C4-2B (cell line): ENCODE measurements at regions not wholly inside any gene's neighbourhood (a gene's known extent, or its start where the extent isn't known, plus 50 kb on each side); places are given as distances from the start of the nearest gene placed in this dataset.

Experiments used
- ZFX ChIP-seq: fragments of 450-650 bp; IDR thresholded peaks from 2 replicates; pipeline ENCODE4 v1.6.1; 2017
- TF ChIP-seq, protein P1 (sequence below): fragments of 450-650 bp; conservative IDR thresholded peaks from 2 replicates; pipeline ENCODE4 v1.5.1; 2017; ENCODE audit warnings: mild to moderate bottlenecking

DNA sequence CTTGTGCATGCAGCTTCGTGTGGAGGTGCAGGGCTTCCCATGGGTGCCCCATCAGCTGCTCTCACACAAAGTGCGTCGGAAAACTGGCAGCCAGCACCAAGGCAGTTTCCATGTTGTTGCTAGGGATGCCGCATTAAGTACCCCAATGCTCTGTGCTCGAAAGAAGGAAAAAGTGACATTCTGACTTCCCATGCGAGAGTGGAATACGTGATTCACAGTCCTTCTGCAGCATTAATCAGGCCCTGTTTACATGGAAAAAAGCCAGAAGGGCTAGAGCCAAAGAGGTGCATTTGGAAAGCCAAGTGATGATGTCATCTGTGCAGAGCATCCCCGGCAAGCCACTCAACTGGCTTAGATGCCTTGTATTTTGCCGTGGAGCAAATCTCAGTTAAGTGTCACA is 258.3 kb downstream of the GATA3 start:
- TF ChIP-seq, protein P1, sequence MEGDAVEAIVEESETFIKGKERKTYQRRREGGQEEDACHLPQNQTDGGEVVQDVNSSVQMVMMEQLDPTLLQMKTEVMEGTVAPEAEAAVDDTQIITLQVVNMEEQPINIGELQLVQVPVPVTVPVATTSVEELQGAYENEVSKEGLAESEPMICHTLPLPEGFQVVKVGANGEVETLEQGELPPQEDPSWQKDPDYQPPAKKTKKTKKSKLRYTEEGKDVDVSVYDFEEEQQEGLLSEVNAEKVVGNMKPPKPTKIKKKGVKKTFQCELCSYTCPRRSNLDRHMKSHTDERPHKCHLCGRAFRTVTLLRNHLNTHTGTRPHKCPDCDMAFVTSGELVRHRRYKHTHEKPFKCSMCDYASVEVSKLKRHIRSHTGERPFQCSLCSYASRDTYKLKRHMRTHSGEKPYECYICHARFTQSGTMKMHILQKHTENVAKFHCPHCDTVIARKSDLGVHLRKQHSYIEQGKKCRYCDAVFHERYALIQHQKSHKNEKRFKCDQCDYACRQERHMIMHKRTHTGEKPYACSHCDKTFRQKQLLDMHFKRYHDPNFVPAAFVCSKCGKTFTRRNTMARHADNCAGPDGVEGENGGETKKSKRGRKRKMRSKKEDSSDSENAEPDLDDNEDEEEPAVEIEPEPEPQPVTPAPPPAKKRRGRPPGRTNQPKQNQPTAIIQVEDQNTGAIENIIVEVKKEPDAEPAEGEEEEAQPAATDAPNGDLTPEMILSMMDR, result no peak
- no peak for TF ChIP-seq ZFX
